ENCODE measurements at regions not wholly inside any gene's neighbourhood (a gene's known extent, or its start where the extent isn't known, plus 50 kb on each side); places are given as distances from the start of the nearest gene placed in this dataset.

- TF ChIP-seq, protein P1, sequence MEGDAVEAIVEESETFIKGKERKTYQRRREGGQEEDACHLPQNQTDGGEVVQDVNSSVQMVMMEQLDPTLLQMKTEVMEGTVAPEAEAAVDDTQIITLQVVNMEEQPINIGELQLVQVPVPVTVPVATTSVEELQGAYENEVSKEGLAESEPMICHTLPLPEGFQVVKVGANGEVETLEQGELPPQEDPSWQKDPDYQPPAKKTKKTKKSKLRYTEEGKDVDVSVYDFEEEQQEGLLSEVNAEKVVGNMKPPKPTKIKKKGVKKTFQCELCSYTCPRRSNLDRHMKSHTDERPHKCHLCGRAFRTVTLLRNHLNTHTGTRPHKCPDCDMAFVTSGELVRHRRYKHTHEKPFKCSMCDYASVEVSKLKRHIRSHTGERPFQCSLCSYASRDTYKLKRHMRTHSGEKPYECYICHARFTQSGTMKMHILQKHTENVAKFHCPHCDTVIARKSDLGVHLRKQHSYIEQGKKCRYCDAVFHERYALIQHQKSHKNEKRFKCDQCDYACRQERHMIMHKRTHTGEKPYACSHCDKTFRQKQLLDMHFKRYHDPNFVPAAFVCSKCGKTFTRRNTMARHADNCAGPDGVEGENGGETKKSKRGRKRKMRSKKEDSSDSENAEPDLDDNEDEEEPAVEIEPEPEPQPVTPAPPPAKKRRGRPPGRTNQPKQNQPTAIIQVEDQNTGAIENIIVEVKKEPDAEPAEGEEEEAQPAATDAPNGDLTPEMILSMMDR (IDR thresholded peaks at IDR 0.05): no peak
- TF ChIP-seq POLR2A (IDR thresholded peaks at IDR 0.05): no peak
Measured at GRCh38 chr14:71179066-71179465, 271.8 kb downstream of the PCNX1 start.

All from body of pancreas (tissue), 4 donors.